CD4-positive, alpha-beta memory T cell (primary cell): ENCODE measurements at regions not wholly inside any gene's neighbourhood (a gene's known extent, or its start where the extent isn't known, plus 50 kb on each side); places are given as distances from the start of the nearest gene placed in this dataset.
A peak's percentile ranks its signal among the peaks of the same experiment; 100 is the strongest.

Source experiments
- CTCF ChIA-PET: fragments of 350-600 bp; sonication (Branson Sonifier 250); formaldehyde crosslinking; loops from one replicate; lab custom pipeline; 2021; ENCODE audit warnings: inconsistent platforms; ENCODE audit not compliant: partially characterized antibody; lab: Charles Lee
- POLR2A ChIA-PET: fragments of 350-600 bp; sonication (Branson Sonifier 250); formaldehyde crosslinking; loops from one replicate; lab custom pipeline; 2021; ENCODE audit not compliant: partially characterized antibody; lab: Charles Lee
- DNase-seq, 5 donors: peaks; one replicate each; pipeline versions ENCODE4 v3.0.0 to v3.0.0-alpha.2; 2020 to 2022; ENCODE audit warnings: mixed read lengths in 1 of 5
- H3K27ac ChIP-seq: one replicate; pipeline ENCODE4 v1.7.0; 2013; ENCODE audit warnings: low read depth, low read length
- H3K27me3 ChIP-seq: 2 replicates; pipeline ENCODE4 v1.7.0; 2013; ENCODE audit warnings: mild to moderate bottlenecking, low read length, moderate library complexity; ENCODE audit not compliant: insufficient read depth
- H3K36me3 ChIP-seq: 2 replicates; pipeline ENCODE4 v1.7.0; 2013; ENCODE audit warnings: mild to moderate bottlenecking, low read length, moderate library complexity; ENCODE audit not compliant: insufficient read depth
- H3K4me1 ChIP-seq: 2 replicates; pipeline ENCODE4 v1.7.0; 2013; ENCODE audit warnings: mild to moderate bottlenecking, low read length, moderate library complexity; ENCODE audit not compliant: insufficient read depth
- H3K4me3 ChIP-seq, 2 donors: one replicate each; pipeline ENCODE4 v1.7.0; 2013; ENCODE audit warnings: low read length in 2 of 2, mild to moderate bottlenecking in 1 of 2
- H3K9me3 ChIP-seq, 2 donors: one replicate each; pipeline ENCODE4 v1.7.0; 2013; ENCODE audit warnings: low read length in 2 of 2, control low read depth in 1 of 2; ENCODE audit not compliant: control insufficient read depth in 1 of 2
- H3K27ac Mint-ChIP-seq, 7 donors: one replicate each; pipeline ENCODE4 v1.8.0; 2020 to 2021; ENCODE audit warnings: mixed read lengths in 7 of 7, mild to moderate bottlenecking in 6 of 7, inconsistent platforms in 3 of 7, moderate library complexity in 3 of 7
- H3K27me3 Mint-ChIP-seq, 2 donors: one replicate each; pipeline ENCODE4 v1.8.0; 2020 to 2021; ENCODE audit warnings: mixed read lengths in 2 of 2
- H3K36me3 Mint-ChIP-seq, 2 donors: one replicate each; pipeline ENCODE4 v1.8.0; 2020 to 2021; ENCODE audit warnings: mixed read lengths in 2 of 2, inconsistent platforms in 1 of 2, mild to moderate bottlenecking in 1 of 2
- H3K4me1 Mint-ChIP-seq, 4 donors: one replicate each; pipeline ENCODE4 v1.8.0; 2020 to 2021; ENCODE audit warnings: mixed read lengths in 4 of 4, mild to moderate bottlenecking in 1 of 4
- H3K4me3 Mint-ChIP-seq, 8 donors: one replicate each; pipeline ENCODE4 v1.8.0; 2020 to 2021; ENCODE audit warnings: mixed read lengths in 8 of 8, mild to moderate bottlenecking in 7 of 8, moderate library complexity in 6 of 8, inconsistent platforms in 3 of 8
- H3K9me3 Mint-ChIP-seq, 8 donors: one replicate each; pipeline ENCODE4 v1.8.0; 2020 to 2021; ENCODE audit warnings: mixed read lengths in 8 of 8, mild to moderate bottlenecking in 5 of 8, inconsistent platforms in 3 of 8, moderate library complexity in 1 of 8
- intact Hi-C: fragments of 100-400 bp; cut with micrococcal nuclease; formaldehyde crosslinking; loops from one replicate; pipeline ENCODE4 v1.15.1; 2023

DNA sequence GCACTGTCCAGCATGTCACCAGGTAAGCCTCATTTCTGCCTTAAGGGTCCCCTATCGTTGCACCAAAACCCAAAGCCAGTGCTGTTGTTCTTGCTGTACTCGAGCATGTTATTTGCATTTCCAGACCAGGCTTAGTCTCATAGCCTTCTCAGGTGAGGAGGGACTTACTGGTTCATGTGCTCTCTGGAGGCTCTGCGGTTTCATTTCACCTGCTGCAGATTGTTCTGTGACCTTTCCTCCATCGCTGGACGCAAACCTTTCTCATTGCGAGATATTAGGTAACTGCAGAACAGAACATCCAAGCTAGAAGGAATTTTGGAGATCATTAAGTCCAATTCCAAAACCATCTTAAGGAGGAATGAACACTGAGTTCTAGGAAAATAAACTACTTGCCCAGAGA lies 187.3 kb upstream of the BCL6 start:
- Histone ChIP-seq H3K27ac (no peak overlapping the region), H3K27me3 (no peaks in the 10 kb centered on the region), H3K4me1 (peaks cover 28% of the 10 kb centered on the region), H3K4me3 (no peak overlapping the region), H3K9me3 (no peaks in the 10 kb centered on the region), H3K36me3 (no peaks in the 10 kb centered on the region)
- no peak for DNase-seq
- no peak overlapping the region for H3K4me3 Mint-ChIP-seq
- POLR2A ChIA-PET, result no interaction called here
- no peaks in the 10 kb centered on the region for H3K36me3 Mint-ChIP-seq
- H3K27ac Mint-ChIP-seq, result no peak overlapping the region
- CTCF ChIA-PET, result interaction anchor here (1.5 kb wide), 1 partner anchor 9 kb away, joined by 3 read pairs; no protein-coding TSS in a partner anchor
- H3K4me1 Mint-ChIP-seq, result peaks cover 27 to 37% (median 33%) of the 10 kb centered on the region in 4 donors
- intact Hi-C loops, result no loop called here
- no peaks in the 10 kb centered on the region for H3K27me3 Mint-ChIP-seq
- no peaks in the 10 kb centered on the region for H3K9me3 Mint-ChIP-seq

DNA sequence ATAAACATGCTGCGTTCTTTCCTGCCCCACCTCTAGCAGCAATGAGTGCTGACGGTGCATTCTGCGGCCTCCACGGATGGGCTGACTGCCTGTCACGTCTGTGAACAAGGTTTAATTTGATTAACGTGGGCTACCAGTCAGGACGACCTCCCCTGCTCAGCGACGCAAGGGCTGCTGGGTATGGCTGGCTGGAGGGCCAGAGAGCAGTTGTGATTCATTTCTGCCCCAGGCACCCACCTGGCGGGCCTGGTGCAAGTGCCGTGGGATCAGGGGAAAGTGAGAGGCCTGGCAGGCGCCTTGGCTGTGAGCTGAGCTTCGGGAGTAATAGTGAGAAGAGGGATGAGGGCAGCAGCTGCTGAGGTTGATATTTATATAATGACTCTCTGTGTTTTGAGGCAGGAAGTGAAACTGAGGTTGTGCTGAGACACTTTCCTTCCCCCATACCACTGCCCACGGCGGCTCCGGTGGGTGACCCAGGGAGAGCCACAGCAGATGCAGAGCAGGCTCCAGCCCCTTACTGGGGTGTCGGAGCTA lies 190.4 kb upstream of the BCL6 start:
- intact Hi-C loops, result loop anchor here (2.0 kb wide), 1 partner anchor 17 kb away; no protein-coding TSS in a partner anchor
- H3K27ac Mint-ChIP-seq, result peak overlapping the region in 6 of 7 donors; percentile 53 to 94 (median 93)
- peak in 4 of 5 donors; percentile 16 to 37 (median 18) for DNase-seq
- Histone ChIP-seq H3K4me1 (peaks cover 17% of the 10 kb centered on the region), H3K27ac (no peak overlapping the region), H3K4me3 (peak overlapping the region in 1 of 2 donors; percentile 7), H3K9me3 (no peaks in the 10 kb centered on the region), H3K27me3 (no peaks in the 10 kb centered on the region), H3K36me3 (no peaks in the 10 kb centered on the region)
- H3K36me3 Mint-ChIP-seq, result no peaks in the 10 kb centered on the region
- no peaks in the 10 kb centered on the region for H3K9me3 Mint-ChIP-seq
- CTCF ChIA-PET, result interaction anchor here (0.9 to 1.8 kb wide), 3 partner anchors 9 to 197 kb away, joined by 3 to 4 read pairs (median 3); no protein-coding TSS in a partner anchor
- H3K4me3 Mint-ChIP-seq, result peak overlapping the region; percentile 69 to 91 (median 84)
- POLR2A ChIA-PET, result interaction anchor here (0.6 to 1.6 kb wide), 6 partner anchors 9 to 195 kb away, joined by 3 to 7 read pairs (median 4); partner anchors contain the start of gene BCL6
- H3K27me3 Mint-ChIP-seq, result no peaks in the 10 kb centered on the region
- H3K4me1 Mint-ChIP-seq, result peaks cover 21 to 25% (median 22%) of the 10 kb centered on the region in 4 donors

DNA sequence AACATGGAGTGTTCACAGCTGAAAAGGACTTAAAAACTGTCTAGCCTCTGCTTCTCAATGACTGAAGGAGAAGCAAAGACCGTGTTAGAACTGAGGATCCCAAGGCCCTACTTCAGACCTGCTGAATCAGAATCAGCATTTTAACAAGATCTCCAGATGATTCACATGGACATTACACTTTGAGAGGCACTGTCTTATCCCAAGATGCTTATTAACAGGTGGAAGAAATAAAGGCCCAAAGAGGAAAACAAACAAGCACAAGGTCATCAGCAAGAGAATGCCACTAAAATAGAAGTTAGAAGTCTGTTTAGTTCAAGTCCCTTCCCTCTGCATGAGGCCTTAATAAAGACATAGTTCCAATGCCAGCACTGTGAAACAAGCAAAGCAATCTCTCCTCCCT lies 191.4 kb upstream of the BCL6 start:
- H3K27me3 ChIP-seq, result no peaks in the 10 kb centered on the region
- no peak overlapping the region for H3K27ac ChIP-seq
- no peaks in the 10 kb centered on the region for H3K36me3 Mint-ChIP-seq
- ChIA-PET CTCF (no interaction called here), POLR2A (no interaction called here)
- peak overlapping the region in 2 of 7 donors; percentile 42 to 93 for H3K27ac Mint-ChIP-seq
- H3K4me3 ChIP-seq, result no peak overlapping the region
- no peaks in the 10 kb centered on the region for H3K36me3 ChIP-seq
- no peak for DNase-seq
- H3K4me1 ChIP-seq, result peaks cover 17% of the 10 kb centered on the region
- H3K4me1 Mint-ChIP-seq, result peaks cover 18 to 25% (median 22%) of the 10 kb centered on the region in 4 donors
- no peaks in the 10 kb centered on the region for H3K9me3 ChIP-seq
- peak overlapping the region in 4 of 8 donors; percentile 83 to 91 (median 86) for H3K4me3 Mint-ChIP-seq
- no peaks in the 10 kb centered on the region for H3K9me3 Mint-ChIP-seq
- intact Hi-C loops, result no loop called here
- H3K27me3 Mint-ChIP-seq, result no peaks in the 10 kb centered on the region

- DNase-seq, result no peak
- Mint-ChIP-seq H3K36me3 (no peaks in the 10 kb centered on the region), H3K4me1 (peaks cover 14 to 23% (median 18%) of the 10 kb centered on the region in 4 donors), H3K27ac (no peak overlapping the region), H3K9me3 (no peaks in the 10 kb centered on the region), H3K4me3 (no peak overlapping the region), H3K27me3 (no peaks in the 10 kb centered on the region)
- Histone ChIP-seq H3K27ac (no peak overlapping the region), H3K36me3 (no peaks in the 10 kb centered on the region), H3K27me3 (no peaks in the 10 kb centered on the region), H3K9me3 (no peaks in the 10 kb centered on the region), H3K4me3 (no peak overlapping the region), H3K4me1 (peaks cover 21% of the 10 kb centered on the region)
- ChIA-PET POLR2A (interaction anchor here (0.9 kb wide), 1 partner anchor 9 kb away, joined by 4 read pairs; no protein-coding TSS in a partner anchor), CTCF (interaction anchor here (1.1 to 1.6 kb wide), 3 partner anchors 10 to 193 kb away, joined by 3 to 6 read pairs (median 4); no protein-coding TSS in a partner anchor)
- intact Hi-C loops, result no loop called here
These were observed 194.6 kb upstream of the BCL6 start for GRCh38 chr3:187939891-187940290.

GRCh38 chr3:187941135-187941847 lies 196.0 kb upstream of the BCL6 start:
- POLR2A ChIA-PET, result interaction anchor here (0.9 kb wide), 1 partner anchor 59 kb away, joined by 3 read pairs; no protein-coding TSS in a partner anchor
- no peak overlapping the region for H3K4me3 ChIP-seq
- CTCF ChIA-PET, result interaction anchor here (1.0 to 1.1 kb wide), 2 partner anchors 8 to 196 kb away, joined by 3 to 5 read pairs; partner anchors contain the start of gene BCL6
- H3K9me3 ChIP-seq, result no peaks in the 10 kb centered on the region
- Mint-ChIP-seq H3K36me3 (no peaks in the 10 kb centered on the region), H3K27ac (no peak overlapping the region), H3K9me3 (no peaks in the 10 kb centered on the region), H3K27me3 (no peaks in the 10 kb centered on the region), H3K4me1 (peaks cover 4 to 9% (median 7%) of the 10 kb centered on the region in 4 donors), H3K4me3 (no peak overlapping the region)
- intact Hi-C loops, result no loop called here
- no peak overlapping the region for H3K27ac ChIP-seq
- peaks cover 12% of the 10 kb centered on the region for H3K4me1 ChIP-seq
- H3K36me3 ChIP-seq, result no peaks in the 10 kb centered on the region
- no peaks in the 10 kb centered on the region for H3K27me3 ChIP-seq
- no peak for DNase-seq

- H3K4me3 Mint-ChIP-seq, result no peak overlapping the region
- Histone ChIP-seq H3K27me3 (no peaks in the 10 kb centered on the region), H3K9me3 (no peaks in the 10 kb centered on the region), H3K36me3 (no peaks in the 10 kb centered on the region), H3K27ac (no peak overlapping the region), H3K4me1 (peaks cover 10% of the 10 kb centered on the region), H3K4me3 (no peak overlapping the region)
- no peaks in the 10 kb centered on the region for H3K36me3 Mint-ChIP-seq
- ChIA-PET POLR2A (interaction anchor here (0.9 kb wide), 1 partner anchor 58 kb away, joined by 3 read pairs; no protein-coding TSS in a partner anchor), CTCF (interaction anchor here (1.0 to 1.1 kb wide), 3 partner anchors 8 to 196 kb away, joined by 3 to 5 read pairs (median 3); partner anchors contain the start of gene BCL6)
- peaks cover 2 to 9% (median 4%) of the 10 kb centered on the region in 4 donors for H3K4me1 Mint-ChIP-seq
- no peak overlapping the region for H3K27ac Mint-ChIP-seq
- intact Hi-C loops, result no loop called here
- H3K27me3 Mint-ChIP-seq, result no peaks in the 10 kb centered on the region
- no peaks in the 10 kb centered on the region for H3K9me3 Mint-ChIP-seq
- DNase-seq, result no peak
These were observed 196.6 kb upstream of the BCL6 start for GRCh38 chr3:187941848-187942194.

DNA sequence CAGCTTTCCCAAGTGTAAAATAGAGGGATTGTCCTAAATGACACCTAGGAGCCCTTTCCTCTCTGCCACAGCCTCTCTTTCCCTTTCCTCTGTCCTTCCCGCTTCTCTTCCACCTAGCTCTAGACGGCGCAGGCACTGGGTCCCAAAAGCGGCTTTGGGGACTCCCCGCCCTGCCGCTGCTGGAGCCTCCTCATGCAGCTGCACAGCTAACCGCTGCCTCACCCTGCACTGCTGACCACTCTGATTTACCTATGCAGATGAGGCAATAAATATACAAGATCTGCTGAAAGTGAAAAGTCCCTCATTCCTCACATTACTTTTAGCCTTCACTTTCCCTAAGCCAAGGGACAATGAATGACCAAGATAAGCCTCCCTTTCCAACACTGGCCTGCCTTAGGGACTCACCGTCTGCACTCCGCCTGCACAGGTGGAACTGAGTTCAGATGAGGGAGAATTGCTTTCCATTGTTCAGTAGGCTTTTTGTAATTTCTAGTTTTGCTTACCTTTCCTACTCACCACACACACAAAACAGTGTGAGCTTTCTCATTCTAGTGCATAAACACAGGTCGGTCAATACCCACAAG lies 197.5 kb upstream of the BCL6 start:
- H3K36me3 ChIP-seq, result no peaks in the 10 kb centered on the region
- no peak overlapping the region for H3K4me3 ChIP-seq
- H3K27ac ChIP-seq, result no peak overlapping the region
- no peaks in the 10 kb centered on the region for H3K36me3 Mint-ChIP-seq
- peaks cover 10% of the 10 kb centered on the region for H3K4me1 ChIP-seq
- no peaks in the 10 kb centered on the region for H3K27me3 Mint-ChIP-seq
- H3K27me3 ChIP-seq, result no peaks in the 10 kb centered on the region
- no peaks in the 10 kb centered on the region for H3K9me3 ChIP-seq
- peaks cover 0 to 9% (median 1%) of the 10 kb centered on the region in 4 donors for H3K4me1 Mint-ChIP-seq
- H3K27ac Mint-ChIP-seq, result no peak overlapping the region
- no peak overlapping the region for H3K4me3 Mint-ChIP-seq
- ChIA-PET CTCF (interaction anchor here (0.6 to 1.0 kb wide), 2 partner anchors 89 to 195 kb away, joined by 3 read pairs; no protein-coding TSS in a partner anchor), POLR2A (no interaction called here)
- no peaks in the 10 kb centered on the region for H3K9me3 Mint-ChIP-seq
- intact Hi-C loops, result no loop called here
- DNase-seq, result no peak
